GM19240 (cell line): ENCODE measurements at regions not wholly inside any gene's neighbourhood (a gene's known extent, or its start where the extent isn't known, plus 50 kb on each side); places are given as distances from the start of the nearest gene placed in this dataset.
"Not testable (repeated sequence)": the region's sequence is repeated elsewhere in the genome, so short reads cannot be mapped to it uniquely, and the experiment has no call there.

Experiments
- DNase-seq: peaks from one replicate; pipeline ENCODE4 v3.0.0; 2011; ENCODE audit warnings: low spot score; ENCODE audit not compliant: insufficient read length

- no peak for DNase-seq
These were observed 564.4 kb downstream of the TBL1XR1 start for GRCh38 chr3:176632925-176633324.

GRCh38 chr3:176631165-176631564, 566.1 kb downstream of the TBL1XR1 start:
- DNase-seq: no peak

GRCh38 chr3:176628101-176628639, 569.1 kb downstream of the TBL1XR1 start:
- DNase-seq: no peak

- DNase-seq: no peak
These were observed 573.7 kb downstream of the TBL1XR1 start for GRCh38 chr3:176623468-176624150.

GRCh38 chr3:176619833-176620232, 577.4 kb downstream of the TBL1XR1 start:
- DNase-seq: no peak

- DNase-seq: no peak
These were observed 581.5 kb downstream of the TBL1XR1 start for GRCh38 chr3:176615826-176616225.

- DNase-seq: no peak
These were observed 585.6 kb downstream of the TBL1XR1 start for GRCh38 chr3:176611703-176612102.

GRCh38 chr3:176609361-176609760, 587.9 kb downstream of the TBL1XR1 start:
- DNase-seq: no peak

- not testable (repeated sequence) for DNase-seq
These were observed 591.7 kb downstream of the TBL1XR1 start for GRCh38 chr3:176605553-176605952.

- DNase-seq: no peak
These were observed 602.0 kb downstream of the TBL1XR1 start for GRCh38 chr3:176595307-176595706.

- DNase-seq: no peak
These were observed 606.6 kb downstream of the TBL1XR1 start for GRCh38 chr3:176590722-176591121.

- DNase-seq: no peak
These were observed 610.2 kb downstream of the TBL1XR1 start for GRCh38 chr3:176587089-176587488.

GRCh38 chr3:176584413-176585176, 612.7 kb downstream of the TBL1XR1 start:
- DNase-seq: no peak

GRCh38 chr3:176583956-176584355, 613.3 kb downstream of the TBL1XR1 start:
- DNase-seq: no peak

GRCh38 chr3:176581589-176581988, 615.7 kb downstream of the TBL1XR1 start:
- DNase-seq: no peak

GRCh38 chr3:176579711-176580185, 617.5 kb downstream of the TBL1XR1 start:
- DNase-seq: no peak

GRCh38 chr3:176578316-176578715, 619.0 kb downstream of the TBL1XR1 start:
- DNase-seq: no peak

GRCh38 chr3:176577447-176577846, 619.8 kb downstream of the TBL1XR1 start:
- DNase-seq: no peak

GRCh38 chr3:176574786-176575185, 622.5 kb downstream of the TBL1XR1 start:
- DNase-seq: no peak

GRCh38 chr3:176571926-176572325, 625.4 kb downstream of the TBL1XR1 start:
- no peak for DNase-seq

- no peak for DNase-seq
These were observed 626.3 kb downstream of the TBL1XR1 start for GRCh38 chr3:176570992-176571391.

- DNase-seq: no peak
These were observed 629.1 kb downstream of the TBL1XR1 start for GRCh38 chr3:176568189-176568588.
